Kidney epithelial cell (primary cell): ENCODE measurements at regions not wholly inside any gene's neighbourhood (a gene's known extent, or its start where the extent isn't known, plus 50 kb on each side); places are given as distances from the start of the nearest gene placed in this dataset.

ENCODE experiments used
- DNase-seq: peaks from one replicate; pipeline ENCODE4 v3.0.0-alpha.2; 2010; ENCODE audit warnings: low read depth
- H3K27me3 ChIP-seq: 2 replicates; pipeline ENCODE4 v1.6.0; 2011; ENCODE audit warnings: low read length; ENCODE audit not compliant: control insufficient read depth, insufficient read depth
- H3K36me3 ChIP-seq: 2 replicates; pipeline ENCODE4 v1.5.1; 2011; ENCODE audit warnings: low read length; ENCODE audit not compliant: control insufficient read depth, insufficient read depth
- H3K4me3 ChIP-seq: 2 replicates; pipeline ENCODE4 v1.5.1; 2011; ENCODE audit warnings: low read depth, mild to moderate bottlenecking, control low read depth, low read length
- CTCF ChIP-seq: IDR thresholded peaks from 2 replicates; pipeline ENCODE4 v1.5.1; 2011; ENCODE audit warnings: mild to moderate bottlenecking, moderate library complexity, low read length, control low read depth, inconsistent platforms; ENCODE audit not compliant: insufficient read depth, poor library complexity, severe bottlenecking

DNA sequence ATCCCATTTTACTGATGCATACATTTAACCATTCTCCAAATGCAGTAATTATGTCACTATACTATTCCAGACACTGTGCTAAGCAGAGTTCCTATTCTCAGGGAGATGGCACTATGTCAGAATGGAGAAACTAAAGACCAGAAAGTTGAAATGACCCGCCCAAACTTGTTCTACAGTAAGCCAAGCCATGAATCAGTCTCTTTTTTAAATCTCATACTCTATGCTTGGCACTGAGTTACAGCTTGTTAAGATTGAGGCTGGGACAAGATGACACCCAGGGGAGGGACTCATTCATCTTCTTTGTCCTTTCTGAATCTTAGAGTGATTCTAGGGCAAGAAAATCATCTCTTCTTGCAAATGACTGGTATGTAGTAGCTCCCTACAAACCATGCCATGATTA is 247.0 kb upstream of the CCL2 start:
- no peak for TF ChIP-seq CTCF

GRCh38 chr17:34009912-34010311 is 245.2 kb upstream of the CCL2 start:
- Histone ChIP-seq H3K4me3 (no peak overlapping the region), H3K36me3 (no peaks in the 10 kb centered on the region), H3K27me3 (no peaks in the 10 kb centered on the region)
- no peak for TF ChIP-seq CTCF
- no peak for DNase-seq

More for the DNA sequence above, 247.0 kb upstream of the CCL2 start:
- H3K4me3 ChIP-seq: no peak overlapping the region
- DNase-seq: no peak
- no peaks in the 10 kb centered on the region for H3K36me3 ChIP-seq
- H3K27me3 ChIP-seq: no peaks in the 10 kb centered on the region

DNA sequence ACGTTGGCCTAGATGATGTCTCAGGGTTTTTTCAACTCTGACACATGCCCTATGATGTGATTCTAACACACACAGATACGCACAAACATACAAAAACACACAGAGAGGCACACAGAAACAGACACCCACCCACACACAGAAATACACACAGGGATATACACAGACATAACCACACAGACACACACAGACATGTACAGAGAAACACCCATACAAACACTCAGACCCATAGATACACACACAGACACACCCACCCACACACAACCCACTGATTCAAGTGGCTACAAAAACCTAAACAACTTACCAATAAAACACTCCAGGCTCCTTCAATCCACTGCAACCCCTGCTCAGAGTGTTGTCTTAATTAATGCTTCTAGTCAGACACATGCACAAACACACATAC is 244.6 kb upstream of the CCL2 start:
- no peak for DNase-seq
- Histone ChIP-seq H3K27me3 (no peaks in the 10 kb centered on the region), H3K36me3 (no peaks in the 10 kb centered on the region), H3K4me3 (no peak overlapping the region)
- no peak for TF ChIP-seq CTCF

DNA sequence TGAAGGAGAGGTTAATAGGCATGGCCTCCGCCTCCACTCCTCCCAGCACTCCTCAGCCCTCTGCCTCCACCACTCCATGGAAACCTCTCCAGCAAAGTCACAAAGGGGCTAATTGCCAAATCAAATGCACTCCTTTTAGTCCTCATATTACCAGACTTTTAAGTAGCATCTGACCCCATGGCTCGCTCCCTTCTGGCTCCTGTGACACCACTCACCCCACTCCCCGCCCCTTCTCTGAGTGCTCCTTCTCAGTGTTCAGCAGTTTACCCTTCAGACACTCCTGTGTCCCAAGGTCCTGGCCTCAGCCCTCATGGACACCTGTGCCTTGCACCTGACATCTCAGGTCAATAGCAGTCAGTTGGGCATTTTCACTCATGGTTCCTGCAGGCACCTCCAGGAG is 243.5 kb upstream of the CCL2 start:
- no peak for DNase-seq
- H3K36me3 ChIP-seq: no peaks in the 10 kb centered on the region
- H3K27me3 ChIP-seq: no peaks in the 10 kb centered on the region
- TF ChIP-seq CTCF: no peak
- H3K4me3 ChIP-seq: no peak overlapping the region

GRCh38 chr17:34012709-34013375 is 242.2 kb upstream of the CCL2 start:
- no peak overlapping the region for H3K4me3 ChIP-seq
- no peaks in the 10 kb centered on the region for H3K36me3 ChIP-seq
- H3K27me3 ChIP-seq: no peaks in the 10 kb centered on the region
- no peak for DNase-seq
- no peak for TF ChIP-seq CTCF

DNA sequence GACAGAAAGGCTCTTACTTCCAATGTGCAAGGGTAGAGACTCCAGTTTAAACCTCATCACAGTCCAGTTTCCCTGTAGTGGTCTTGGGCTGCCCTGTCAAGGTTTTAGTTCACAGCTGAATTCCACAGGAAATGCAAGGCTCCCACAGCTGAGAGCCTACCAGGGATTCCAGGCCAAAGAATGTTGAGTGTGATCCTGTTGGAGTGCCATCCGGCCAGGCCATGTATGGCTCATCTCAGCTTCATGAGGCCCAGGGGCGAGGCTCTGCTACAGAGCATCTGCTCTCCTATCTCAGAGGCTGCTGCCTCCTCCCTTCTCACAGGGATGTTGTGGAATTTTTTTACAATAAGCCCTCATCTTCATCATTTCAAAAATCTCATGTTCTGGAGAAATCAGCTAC is 239.8 kb upstream of the CCL2 start:
- no peak overlapping the region for H3K4me3 ChIP-seq
- H3K27me3 ChIP-seq: no peaks in the 10 kb centered on the region
- DNase-seq: no peak
- TF ChIP-seq CTCF: no peak
- H3K36me3 ChIP-seq: no peaks in the 10 kb centered on the region
